HCT116 (cell line): ENCODE measurements at regions not wholly inside any gene's neighbourhood (a gene's known extent, or its start where the extent isn't known, plus 50 kb on each side); places are given as distances from the start of the nearest gene placed in this dataset.

Source experiments
- ATAC-seq: fragments of 200-7000 bp; cut with Tn5 transposase; 2 replicates; pipeline ENCODE4 v1.9.1; 2020; ENCODE audit warnings: mild to moderate bottlenecking, moderate library complexity
- BruUV-seq: library from RNA; stranded (reverse); fragments of 400-500 nt; replicated peaks from 2 replicates; lab custom pipeline; 2021; lab: Mats Ljungman, UMichigan
- CTCF ChIA-PET: fragments of 300-600 bp; sonication (Branson Sonifier 250); formaldehyde crosslinking; loops from one replicate; lab custom pipeline; 2021; ENCODE audit warnings: antibody characterized with exemption; lab: Charles Lee
- POLR2A ChIA-PET: fragments of 300-600, 350-600 bp; sonication (Branson Sonifier 250); formaldehyde crosslinking; loops from one replicate; lab custom pipeline; 2021; ENCODE audit warnings: antibody characterized with exemption; lab: Charles Lee
- RAD21 ChIA-PET, 2 experiments: fragments of 300-600 bp; sonication (Branson Sonifier 250); formaldehyde crosslinking; loops; one replicate each; lab custom pipeline; 2023; ENCODE audit warnings: low total read pairs in 2 of 2; ENCODE audit not compliant: uncharacterized antibody in 2 of 2, unreplicated experiment in 2 of 2, low non-redundant PET in 1 of 2; lab: Charles Lee
- DNase-seq: peaks from one replicate; pipeline ENCODE4 v3.0.0-alpha.2; 2010; ENCODE audit warnings: low read depth, low spot score
- H2AFZ ChIP-seq: fragments of 200-600 bp; shearing (Covaris generic), sonication (generic); 2 replicates; pipeline ENCODE4 v1.6.1; 2017; ENCODE audit warnings: low read depth, mixed run types, mixed read lengths, antibody characterized with exemption, low read length; ENCODE audit not compliant: poor library complexity, severe bottlenecking
- H3K27ac ChIP-seq: 2 replicates; pipeline ENCODE4 v1.5.1; 2012; ENCODE audit warnings: low read depth, low read length
- H3K27me3 ChIP-seq: fragments of 200-600 bp; sonication (generic); 2 replicates; pipeline ENCODE4 v1.6.1; 2016; ENCODE audit warnings: mixed run types, low read length, mixed read lengths; ENCODE audit not compliant: insufficient read depth
- H3K36me3 ChIP-seq, 2 experiments: fragments of 200-500 bp in 1 of 2; fragments of 200-600 bp in 1 of 2; sonication (Bioruptor generic) in 1 of 2; sonication (generic) in 1 of 2; 2 replicates each; pipeline versions ENCODE4 v1.5.1 to v1.6.1; 2014 to 2016; ENCODE audit warnings: low read length in 2 of 2, inconsistent platforms in 1 of 2, mixed read lengths in 1 of 2, mixed run types in 1 of 2; ENCODE audit not compliant: insufficient read depth in 2 of 2, control insufficient read depth in 1 of 2
- H3K4me1 ChIP-seq, 2 experiments: fragments of 200-600 bp in 1 of 2; sonication (generic) in 1 of 2; 2 replicates each; pipeline versions ENCODE4 v1.5.1 to v1.6.1; 2012 to 2017; ENCODE audit warnings: low read length in 2 of 2, inconsistent platforms in 1 of 2, mild to moderate bottlenecking in 1 of 2, mixed read lengths in 1 of 2, mixed run types in 1 of 2, moderate library complexity in 1 of 2; ENCODE audit not compliant: insufficient read depth in 2 of 2, control insufficient read depth in 1 of 2
- H3K4me2 ChIP-seq: fragments of 200-600 bp; sonication (generic); 2 replicates; pipeline ENCODE4 v1.6.1; 2017; ENCODE audit warnings: mixed run types, low read length, mixed read lengths
- H3K4me3 ChIP-seq, 2 experiments: fragments of 200-600 bp in 1 of 2; sonication (generic) in 1 of 2; replicated peaks in 1 of 2; 2 replicates each; pipeline ENCODE4 v1.5.1; 2011 to 2016; ENCODE audit warnings: low read length in 2 of 2, control low read depth in 1 of 2, low read depth in 1 of 2, mild to moderate bottlenecking in 1 of 2, mixed read lengths in 1 of 2, mixed run types in 1 of 2
- H3K79me2 ChIP-seq: fragments of 200-600 bp; sonication (generic); 2 replicates; pipeline ENCODE4 v1.6.1; 2017; ENCODE audit warnings: mild to moderate bottlenecking, mixed run types, low read length, moderate library complexity, mixed read lengths; ENCODE audit not compliant: insufficient read depth
- H3K9ac ChIP-seq: fragments of 200-600 bp; sonication (generic); 2 replicates; pipeline ENCODE4 v1.6.1; 2016; ENCODE audit warnings: low read length, mixed read lengths
- H3K9me2 ChIP-seq: fragments of 200-600 bp; sonication (generic), shearing (Covaris generic); 2 replicates; pipeline ENCODE4 v1.6.1; 2017; ENCODE audit warnings: mixed run types, mild to moderate bottlenecking, moderate library complexity; ENCODE audit not compliant: insufficient read depth
- H3K9me3 ChIP-seq, 2 experiments: fragments of 200-500 bp in 1 of 2; fragments of 200-600 bp in 1 of 2; sonication (Bioruptor generic) in 1 of 2; sonication (generic) in 1 of 2; 2 replicates each; pipeline ENCODE4 v1.6.1; 2014 to 2017; ENCODE audit warnings: low read length in 2 of 2, mixed read lengths in 2 of 2, inconsistent platforms in 1 of 2, low read depth in 1 of 2, mild to moderate bottlenecking in 1 of 2, mixed run types in 1 of 2, moderate library complexity in 1 of 2; ENCODE audit not compliant: control insufficient read depth in 1 of 2, insufficient read depth in 1 of 2
- H4K20me1 ChIP-seq: fragments of 200-600 bp; sonication (generic), shearing (Covaris generic); 2 replicates; pipeline ENCODE4 v1.6.1; 2017; ENCODE audit warnings: mixed run types, mild to moderate bottlenecking, moderate library complexity; ENCODE audit not compliant: insufficient read depth
- EGR1 ChIP-seq: IDR thresholded peaks from 2 replicates; pipeline ENCODE4 v1.6.1; 2012; ENCODE audit warnings: low read depth
- ELF1 ChIP-seq: IDR thresholded peaks from 2 replicates; pipeline ENCODE4 v1.6.1; 2012; ENCODE audit warnings: low read depth, borderline replicate concordance
- EZH2 ChIP-seq: fragments of 200-600 bp; sonication (generic); IDR thresholded peaks from 2 replicates; pipeline ENCODE4 v1.6.1; 2017; ENCODE audit warnings: antibody characterized with exemption, mixed run types
- JUND ChIP-seq: IDR thresholded peaks from 2 replicates; pipeline ENCODE4 v1.6.1; 2012
- POLR2A ChIP-seq: IDR thresholded peaks from 2 replicates; pipeline ENCODE4 v1.7.0; 2011; ENCODE audit warnings: borderline replicate concordance; ENCODE audit not compliant: insufficient read depth, insufficient read length; ENCODE audit errors: extremely low read depth
- RAD21 ChIP-seq: IDR thresholded peaks from 2 replicates; pipeline ENCODE4 v1.6.1; 2012; ENCODE audit warnings: low read depth, mild to moderate bottlenecking
- SP1 ChIP-seq: IDR thresholded peaks from 2 replicates; pipeline ENCODE4 v1.6.1; 2012; ENCODE audit warnings: low read depth
- TCF7L2 ChIP-seq: IDR thresholded peaks from 2 replicates; pipeline ENCODE4 v1.7.0; 2011; ENCODE audit warnings: borderline replicate concordance, inconsistent platforms; ENCODE audit not compliant: insufficient read depth, insufficient read length; ENCODE audit errors: extremely low read depth
- ZBTB33 ChIP-seq: IDR thresholded peaks from 2 replicates; pipeline ENCODE4 v1.6.1; 2011; ENCODE audit warnings: mild to moderate bottlenecking, low read length, moderate library complexity; ENCODE audit not compliant: insufficient replicate concordance; ENCODE audit errors: extremely low read depth
- ZFX ChIP-seq: fragments of 450-650 bp; IDR thresholded peaks from 2 replicates; pipeline ENCODE4 v1.6.1; 2017
- ZNF274 ChIP-seq: fragments of 200-500 bp; sonication (Bioruptor generic); IDR thresholded peaks from 2 replicates; pipeline ENCODE4 v1.6.1; 2014; ENCODE audit warnings: mild to moderate bottlenecking, low read depth, low read length, inconsistent platforms
- intact Hi-C: fragments of 100-400 bp; cut with micrococcal nuclease; formaldehyde crosslinking; loops from 2 replicates; pipeline ENCODE4 v1.10.0; 2022
- TF ChIP-seq, protein P1 (sequence below): IDR thresholded peaks from 2 replicates; pipeline ENCODE4 v1.6.1; 2012
- TF ChIP-seq, protein P2 (sequence below), 3 experiments: fragments of 200-600 bp in 1 of 3; sonication (generic) in 1 of 3; IDR thresholded peaks in 2 of 3; conservative IDR thresholded peaks in 1 of 3; 2 replicates each; pipeline ENCODE4 v1.5.1; 2012 to 2017; ENCODE audit warnings: low read depth in 2 of 3, low read length in 2 of 3, antibody characterized with exemption in 1 of 3, borderline replicate concordance in 1 of 3, control low read depth in 1 of 3, mild to moderate bottlenecking in 1 of 3, mixed read lengths in 1 of 3, mixed run types in 1 of 3, moderate library complexity in 1 of 3; ENCODE audit not compliant: insufficient read depth in 1 of 3

DNA sequence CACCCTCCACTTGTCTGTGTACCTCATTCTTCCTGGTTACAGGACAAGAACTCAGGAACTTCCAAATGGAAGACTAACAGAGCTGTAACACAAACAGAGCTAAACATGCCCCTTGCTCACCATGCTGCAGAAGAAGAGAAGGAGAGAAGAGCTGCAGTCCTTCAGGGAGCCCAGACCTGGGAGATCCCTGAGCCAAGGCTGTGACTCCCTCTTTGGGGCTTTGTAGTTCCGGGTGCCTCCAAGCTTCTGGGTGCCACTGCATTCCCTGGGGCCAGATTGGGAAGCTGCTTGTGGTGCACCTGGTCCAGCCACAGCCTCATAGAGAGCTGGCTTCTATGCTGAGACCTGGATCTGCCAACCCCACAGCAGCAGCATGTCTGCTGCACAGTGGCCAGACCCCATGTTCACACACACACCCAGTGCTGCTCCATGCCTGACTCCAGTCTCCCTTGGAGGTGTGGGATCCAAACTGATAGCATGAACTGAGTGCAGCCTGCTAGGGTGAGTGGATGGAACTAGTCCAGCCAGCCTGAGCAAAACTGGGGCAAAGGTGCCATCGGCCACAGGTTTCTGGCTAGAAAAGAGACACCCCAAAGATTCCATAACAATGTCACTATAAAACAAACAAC is 263.0 kb upstream of the NRIP1 start:
- H3K4me3 ChIP-seq = no peak overlapping the region
- no peaks in the 10 kb centered on the region for H3K27me3 ChIP-seq
- TF ChIP-seq POLR2A (no peak), EZH2 (no peak), ELF1 (no peak), ZNF274 (no peak), ZFX (no peak), RAD21 (no peak), JUND (no peak), SP1 (no peak), EGR1 (no peak), TCF7L2 (no peak), ZBTB33 (no peak)
- TF ChIP-seq, protein P1, sequence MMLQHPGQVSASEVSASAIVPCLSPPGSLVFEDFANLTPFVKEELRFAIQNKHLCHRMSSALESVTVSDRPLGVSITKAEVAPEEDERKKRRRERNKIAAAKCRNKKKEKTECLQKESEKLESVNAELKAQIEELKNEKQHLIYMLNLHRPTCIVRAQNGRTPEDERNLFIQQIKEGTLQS = no peak
- TF ChIP-seq, protein P2, sequence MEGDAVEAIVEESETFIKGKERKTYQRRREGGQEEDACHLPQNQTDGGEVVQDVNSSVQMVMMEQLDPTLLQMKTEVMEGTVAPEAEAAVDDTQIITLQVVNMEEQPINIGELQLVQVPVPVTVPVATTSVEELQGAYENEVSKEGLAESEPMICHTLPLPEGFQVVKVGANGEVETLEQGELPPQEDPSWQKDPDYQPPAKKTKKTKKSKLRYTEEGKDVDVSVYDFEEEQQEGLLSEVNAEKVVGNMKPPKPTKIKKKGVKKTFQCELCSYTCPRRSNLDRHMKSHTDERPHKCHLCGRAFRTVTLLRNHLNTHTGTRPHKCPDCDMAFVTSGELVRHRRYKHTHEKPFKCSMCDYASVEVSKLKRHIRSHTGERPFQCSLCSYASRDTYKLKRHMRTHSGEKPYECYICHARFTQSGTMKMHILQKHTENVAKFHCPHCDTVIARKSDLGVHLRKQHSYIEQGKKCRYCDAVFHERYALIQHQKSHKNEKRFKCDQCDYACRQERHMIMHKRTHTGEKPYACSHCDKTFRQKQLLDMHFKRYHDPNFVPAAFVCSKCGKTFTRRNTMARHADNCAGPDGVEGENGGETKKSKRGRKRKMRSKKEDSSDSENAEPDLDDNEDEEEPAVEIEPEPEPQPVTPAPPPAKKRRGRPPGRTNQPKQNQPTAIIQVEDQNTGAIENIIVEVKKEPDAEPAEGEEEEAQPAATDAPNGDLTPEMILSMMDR (IDR thresholded peaks at IDR 0.05 in 2 of 3, conservative IDR thresholded peaks at IDR 0.05 in 1 of 3; ENCODE audit: borderline replicate concordance in 1 of 3, insufficient read depth in 1 of 3, low read depth in 2 of 3, low read length in 2 of 3) = no peak
- intact Hi-C loops = no loop called here
- ChIA-PET POLR2A (no interaction called here), RAD21 (no interaction called here), CTCF (no interaction called here)
- H3K79me2 ChIP-seq = no peaks in the 10 kb centered on the region
- DNase-seq (no peak), ATAC-seq (no peak)
- H3K36me3 ChIP-seq = no peaks in the 10 kb centered on the region
- no peak overlapping the region for H3K9ac ChIP-seq
- no peaks in the 10 kb centered on the region for H4K20me1 ChIP-seq
- no peak overlapping the region for H3K4me2 ChIP-seq
- no peaks in the 10 kb centered on the region for H3K4me1 ChIP-seq
- no peak overlapping the region for H3K27ac ChIP-seq
- BruUV-seq = no TSS peak
- peaks cover 0 to 4% of the 10 kb centered on the region in 2 experiments; a peak in 1 of 4 replicates for H3K9me3 ChIP-seq
- no peaks in the 10 kb centered on the region for H3K9me2 ChIP-seq
- no peak overlapping the region for H2AFZ ChIP-seq
